Fibroblast of the aortic adventitia (primary cell): ENCODE measurements at regions not wholly inside any gene's neighbourhood (a gene's known extent, or its start where the extent isn't known, plus 50 kb on each side); places are given as distances from the start of the nearest gene placed in this dataset.

Experiments
- DNase-seq: peaks from one replicate; pipeline ENCODE4 v3.0.0-alpha.2; 2010; ENCODE audit warnings: low read depth
- H3K4me3 ChIP-seq: 2 replicates; pipeline ENCODE4 v1.5.1; 2011; ENCODE audit warnings: low read depth, mild to moderate bottlenecking, control low read depth, low read length, moderate library complexity
- CTCF ChIP-seq: IDR thresholded peaks from 2 replicates; pipeline ENCODE4 v1.5.1; 2011; ENCODE audit warnings: mild to moderate bottlenecking, low read length, control low read depth, inconsistent platforms; ENCODE audit not compliant: insufficient read depth

- TF ChIP-seq CTCF: no peak
- H3K4me3 ChIP-seq: no peak overlapping the region
- DNase-seq: peak; percentile 27
These were observed 195.4 kb upstream of the PGRMC2 start for GRCh38 chr4:128483041-128483440.

GRCh38 chr4:128481752-128482480, 194.3 kb upstream of the PGRMC2 start:
- DNase-seq: no peak
- no peak for TF ChIP-seq CTCF

GRCh38 chr4:128480945-128481344, 193.3 kb upstream of the PGRMC2 start:
- no peak for DNase-seq
- no peak overlapping the region for H3K4me3 ChIP-seq
- TF ChIP-seq CTCF: no peak

More at GRCh38 chr4:128481752-128482480, 194.3 kb upstream of the PGRMC2 start:
- H3K4me3 ChIP-seq: no peak overlapping the region

GRCh38 chr4:128477540-128477939, 189.9 kb upstream of the PGRMC2 start:
- no peak for DNase-seq
- TF ChIP-seq CTCF: no peak
- no peak overlapping the region for H3K4me3 ChIP-seq

- no peak for TF ChIP-seq CTCF
- DNase-seq: no peak
- H3K4me3 ChIP-seq: no peak overlapping the region
These were observed 188.0 kb upstream of the PGRMC2 start for GRCh38 chr4:128475597-128475996.

- no peak overlapping the region for H3K4me3 ChIP-seq
- no peak for DNase-seq
- TF ChIP-seq CTCF: no peak
These were observed 184.0 kb upstream of the PGRMC2 start for GRCh38 chr4:128471576-128471975.
